ENCODE measurements at regions not wholly inside any gene's neighbourhood (a gene's known extent, or its start where the extent isn't known, plus 50 kb on each side); places are given as distances from the start of the nearest gene placed in this dataset.

DNA sequence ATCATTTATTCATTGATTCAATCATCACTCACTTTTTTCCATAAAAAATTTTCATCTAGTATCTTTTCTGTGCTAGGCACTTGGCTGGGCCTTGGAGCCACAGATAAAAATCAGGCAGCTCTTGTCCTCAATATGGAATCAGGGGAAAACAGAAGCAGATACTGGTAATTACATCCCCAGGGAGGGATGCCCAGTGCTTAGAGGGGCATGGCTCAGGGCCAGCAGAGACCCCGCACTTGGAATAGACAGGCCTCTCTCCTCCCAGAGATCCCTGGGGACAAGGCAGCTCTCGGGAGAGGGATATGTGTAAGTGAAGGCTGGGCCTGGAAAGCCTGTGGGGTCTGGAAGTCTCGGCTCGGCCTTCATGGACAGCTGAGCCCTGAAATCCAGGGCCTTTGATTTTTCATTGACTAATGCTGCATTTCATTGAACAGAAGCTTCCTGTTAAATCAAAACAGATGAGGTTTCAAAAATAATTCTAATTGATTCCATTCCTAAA lies 180.4 kb downstream of the FOXD2 start:
- CTCF ChIA-PET, result interaction anchor here (1.7 kb wide), 1 partner anchor 108 kb away, joined by 5 read pairs; no protein-coding TSS in a partner anchor
- TF ChIP-seq FOXM1 (IDR thresholded peaks at IDR 0.05; ENCODE audit: borderline replicate concordance) (no peak), CTBP1 (IDR thresholded peaks at IDR 0.05; ENCODE audit: borderline replicate concordance) (no peak), ARNT (IDR thresholded peaks at IDR 0.05) (no peak), HDGF (IDR thresholded peaks at IDR 0.05; ENCODE audit: borderline replicate concordance) (no peak), FOXK2 (IDR thresholded peaks at IDR 0.05) (no peak), TARDBP (IDR thresholded peaks at IDR 0.05) (no peak), ZNF384 (IDR thresholded peaks at IDR 0.05) (no peak), NFRKB (IDR thresholded peaks at IDR 0.05) (no peak), FOXA1 (IDR thresholded peaks at IDR 0.05) (no peak), L3MBTL2 (conservative IDR thresholded peaks at IDR 0.05) (no peak), BHLHE40 (IDR thresholded peaks at IDR 0.05; ENCODE audit: borderline replicate concordance) (no peak), SP1 (IDR thresholded peaks at IDR 0.05) (no peak), LEF1 (IDR thresholded peaks at IDR 0.05; ENCODE audit: borderline replicate concordance) (no peak), SUZ12 (IDR thresholded peaks at IDR 0.05) (no peak), ELF4 (IDR thresholded peaks at IDR 0.05) (no peak)
- TF ChIP-seq, protein P1, sequence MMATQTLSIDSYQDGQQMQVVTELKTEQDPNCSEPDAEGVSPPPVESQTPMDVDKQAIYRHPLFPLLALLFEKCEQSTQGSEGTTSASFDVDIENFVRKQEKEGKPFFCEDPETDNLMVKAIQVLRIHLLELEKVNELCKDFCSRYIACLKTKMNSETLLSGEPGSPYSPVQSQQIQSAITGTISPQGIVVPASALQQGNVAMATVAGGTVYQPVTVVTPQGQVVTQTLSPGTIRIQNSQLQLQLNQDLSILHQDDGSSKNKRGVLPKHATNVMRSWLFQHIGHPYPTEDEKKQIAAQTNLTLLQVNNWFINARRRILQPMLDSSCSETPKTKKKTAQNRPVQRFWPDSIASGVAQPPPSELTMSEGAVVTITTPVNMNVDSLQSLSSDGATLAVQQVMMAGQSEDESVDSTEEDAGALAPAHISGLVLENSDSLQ (IDR thresholded peaks at IDR 0.05), result no peak
- POLR2A ChIA-PET, result interaction anchor here (1.2 to 1.3 kb wide), 2 partner anchors 20 to 92 kb away, joined by 3 read pairs; no protein-coding TSS in a partner anchor
- no peak for DNase-seq (ENCODE audit: extremely low spot score)

DNA sequence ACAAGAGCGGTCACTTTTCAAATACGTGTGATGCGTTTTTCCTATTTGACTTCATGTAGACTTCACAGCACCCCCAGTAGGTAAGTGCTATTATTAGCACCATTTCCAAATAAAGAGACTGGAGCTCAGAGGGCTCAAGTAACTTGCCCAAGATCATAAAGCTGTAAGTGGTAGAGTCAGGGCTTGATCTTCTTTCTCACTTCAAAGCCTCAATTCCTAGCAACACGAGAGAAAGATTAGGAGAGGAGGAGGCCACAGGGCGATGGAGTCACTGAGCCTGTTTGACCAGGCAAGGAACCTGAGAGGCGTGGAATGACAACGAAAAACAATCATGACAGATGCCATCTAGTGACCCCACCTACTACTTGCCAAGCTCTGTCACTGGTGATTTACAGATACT lies 181.0 kb downstream of the FOXD2 start:
- CTCF ChIA-PET, result interaction anchor here (1.7 kb wide), 1 partner anchor 107 kb away, joined by 5 read pairs; no protein-coding TSS in a partner anchor
- DNase-seq (ENCODE audit: extremely low spot score), result no peak
- no peak for TF ChIP-seq BHLHE40 (IDR thresholded peaks at IDR 0.05; ENCODE audit: borderline replicate concordance)
- TF ChIP-seq FOXK2 (IDR thresholded peaks at IDR 0.05), result no peak
- no peak for TF ChIP-seq SUZ12 (IDR thresholded peaks at IDR 0.05)
- TF ChIP-seq ZNF384 (IDR thresholded peaks at IDR 0.05), result no peak
- no peak for TF ChIP-seq SP1 (IDR thresholded peaks at IDR 0.05)
- no peak for TF ChIP-seq LEF1 (IDR thresholded peaks at IDR 0.05; ENCODE audit: borderline replicate concordance)
- TF ChIP-seq FOXM1 (IDR thresholded peaks at IDR 0.05; ENCODE audit: borderline replicate concordance), result no peak
- TF ChIP-seq, protein P1 (IDR thresholded peaks at IDR 0.05), result no peak
- TF ChIP-seq L3MBTL2 (conservative IDR thresholded peaks at IDR 0.05), result no peak
- TF ChIP-seq NFRKB (IDR thresholded peaks at IDR 0.05), result no peak
- no peak for TF ChIP-seq FOXA1 (IDR thresholded peaks at IDR 0.05)
- no peak for TF ChIP-seq ELF4 (IDR thresholded peaks at IDR 0.05)
- no peak for TF ChIP-seq TARDBP (IDR thresholded peaks at IDR 0.05)
- no peak for TF ChIP-seq HDGF (IDR thresholded peaks at IDR 0.05; ENCODE audit: borderline replicate concordance)
- no peak for TF ChIP-seq ARNT (IDR thresholded peaks at IDR 0.05)
- TF ChIP-seq CTBP1 (IDR thresholded peaks at IDR 0.05; ENCODE audit: borderline replicate concordance), result no peak
- POLR2A ChIA-PET, result interaction anchor here (1.2 to 1.3 kb wide), 2 partner anchors 20 to 92 kb away, joined by 3 read pairs; no protein-coding TSS in a partner anchor

DNA sequence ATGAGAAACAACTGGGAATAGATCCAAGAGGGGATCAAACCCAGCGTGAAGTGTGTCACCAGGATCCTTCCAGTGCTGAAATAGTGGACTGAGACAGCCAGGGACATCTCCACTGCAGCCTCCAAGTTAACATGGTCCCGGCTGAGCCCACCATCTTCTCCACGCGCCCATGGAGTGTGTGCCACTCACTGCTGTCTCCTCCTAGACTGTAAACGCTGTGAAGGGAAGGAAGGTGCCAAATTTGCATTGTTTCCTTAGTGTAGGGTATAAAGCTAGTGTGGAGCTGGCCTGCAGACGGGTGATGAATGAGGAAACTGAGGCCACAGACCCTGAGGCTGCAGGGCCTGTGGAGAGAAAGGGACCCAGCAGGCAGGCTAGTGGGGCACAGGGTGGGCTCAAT lies 183.6 kb downstream of the FOXD2 start:
- DNase-seq (ENCODE audit: extremely low spot score), result no peak
- POLR2A ChIA-PET, result no interaction called here
- CTCF ChIA-PET, result interaction anchor here (0.7 kb wide), 1 partner anchor 103 kb away, joined by 5 read pairs; no protein-coding TSS in a partner anchor
- no peak for TF ChIP-seq ELF4 (IDR thresholded peaks at IDR 0.05)
- TF ChIP-seq FOXK2 (IDR thresholded peaks at IDR 0.05), result no peak
- TF ChIP-seq NFRKB (IDR thresholded peaks at IDR 0.05), result no peak
- TF ChIP-seq FOXM1 (IDR thresholded peaks at IDR 0.05; ENCODE audit: borderline replicate concordance), result no peak
- TF ChIP-seq, protein P1 (IDR thresholded peaks at IDR 0.05), result no peak
- TF ChIP-seq FOXA1 (IDR thresholded peaks at IDR 0.05), result no peak
- no peak for TF ChIP-seq CTBP1 (IDR thresholded peaks at IDR 0.05; ENCODE audit: borderline replicate concordance)
- TF ChIP-seq HDGF (IDR thresholded peaks at IDR 0.05; ENCODE audit: borderline replicate concordance), result no peak
- TF ChIP-seq TARDBP (IDR thresholded peaks at IDR 0.05), result no peak
- TF ChIP-seq SUZ12 (IDR thresholded peaks at IDR 0.05), result no peak
- TF ChIP-seq L3MBTL2 (conservative IDR thresholded peaks at IDR 0.05), result no peak
- TF ChIP-seq ZNF384 (IDR thresholded peaks at IDR 0.05), result no peak
- TF ChIP-seq ARNT (IDR thresholded peaks at IDR 0.05), result no peak
- no peak for TF ChIP-seq SP1 (IDR thresholded peaks at IDR 0.05)
- no peak for TF ChIP-seq BHLHE40 (IDR thresholded peaks at IDR 0.05; ENCODE audit: borderline replicate concordance)

DNA sequence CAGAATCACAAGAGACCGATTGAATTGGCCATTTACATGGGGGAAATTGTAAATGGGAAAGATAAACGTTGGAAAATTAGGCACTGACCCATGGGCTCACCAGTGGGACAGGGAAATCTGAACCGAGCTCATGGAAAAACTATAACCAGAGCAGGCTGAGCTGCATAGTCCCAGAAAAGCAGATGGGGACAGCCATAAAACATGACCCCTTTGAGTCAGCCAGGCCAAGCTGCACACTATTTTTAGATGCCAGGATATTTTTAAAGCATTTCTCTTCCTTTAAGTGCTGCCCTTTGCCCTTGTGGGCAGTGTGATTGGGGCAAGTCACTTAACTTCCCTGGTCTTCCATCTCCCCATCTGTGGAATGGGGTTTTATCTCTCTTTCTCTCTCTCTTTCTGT lies 184.1 kb downstream of the FOXD2 start:
- TF ChIP-seq HDGF (IDR thresholded peaks at IDR 0.05; ENCODE audit: borderline replicate concordance) (no peak), ELF4 (IDR thresholded peaks at IDR 0.05) (no peak), SUZ12 (IDR thresholded peaks at IDR 0.05) (no peak), NFRKB (IDR thresholded peaks at IDR 0.05) (no peak), FOXM1 (IDR thresholded peaks at IDR 0.05; ENCODE audit: borderline replicate concordance) (no peak), BHLHE40 (IDR thresholded peaks at IDR 0.05; ENCODE audit: borderline replicate concordance) (no peak), FOXA1 (IDR thresholded peaks at IDR 0.05) (no peak), LEF1 (IDR thresholded peaks at IDR 0.05; ENCODE audit: borderline replicate concordance) (no peak), SP1 (IDR thresholded peaks at IDR 0.05) (no peak), CTBP1 (IDR thresholded peaks at IDR 0.05; ENCODE audit: borderline replicate concordance) (no peak), TARDBP (IDR thresholded peaks at IDR 0.05) (no peak), ARNT (IDR thresholded peaks at IDR 0.05) (no peak), ZNF384 (IDR thresholded peaks at IDR 0.05) (no peak)
- TF ChIP-seq, protein P1 (IDR thresholded peaks at IDR 0.05), result no peak
- no peak for DNase-seq (ENCODE audit: extremely low spot score)
- ChIA-PET CTCF (interaction anchor here (1.1 kb wide), 1 partner anchor 184 kb away, joined by 4 read pairs; the partner anchor contains the start of gene FOXD2), POLR2A (no interaction called here)

Measured in HEK293T (cell line).